ENCODE measurements at regions not wholly inside any gene's neighbourhood (a gene's known extent, or its start where the extent isn't known, plus 50 kb on each side); places are given as distances from the start of the nearest gene placed in this dataset.

- H3K36me3 Mint-ChIP-seq (ENCODE audit: unreplicated experiment) = no peaks in the 10 kb centered on the region
- no peak for TF ChIP-seq CTCF (IDR thresholded peaks at IDR 0.05; ENCODE audit: partially characterized antibody, unreplicated experiment)
- no peak overlapping the region for H3K4me3 Mint-ChIP-seq (ENCODE audit: unreplicated experiment)
- H3K4me1 Mint-ChIP-seq (ENCODE audit: low read depth, unreplicated experiment) = peaks cover 1% of the 10 kb centered on the region
- DNase-seq = no peak
- H3K27ac Mint-ChIP-seq (ENCODE audit: unreplicated experiment) = no peak overlapping the region
- H3K27me3 Mint-ChIP-seq (ENCODE audit: unreplicated experiment) = no peaks in the 10 kb centered on the region
- no peaks in the 10 kb centered on the region for H3K9me3 Mint-ChIP-seq (ENCODE audit: unreplicated experiment)
These were observed 119.7 kb downstream of the LYPLAL1 start for GRCh38 chr1:219293410-219293809.

- Mint-ChIP-seq H3K36me3 (ENCODE audit: unreplicated experiment) (no peaks in the 10 kb centered on the region), H3K27ac (ENCODE audit: unreplicated experiment) (no peak overlapping the region), H3K4me3 (ENCODE audit: unreplicated experiment) (no peak overlapping the region), H3K9me3 (ENCODE audit: unreplicated experiment) (no peaks in the 10 kb centered on the region), H3K27me3 (ENCODE audit: unreplicated experiment) (no peaks in the 10 kb centered on the region), H3K4me1 (ENCODE audit: low read depth, unreplicated experiment) (peaks cover 1% of the 10 kb centered on the region)
- no peak for DNase-seq
- TF ChIP-seq CTCF (IDR thresholded peaks at IDR 0.05; ENCODE audit: partially characterized antibody, unreplicated experiment) = no peak
These were observed 119.3 kb downstream of the LYPLAL1 start for GRCh38 chr1:219292999-219293398.

DNA sequence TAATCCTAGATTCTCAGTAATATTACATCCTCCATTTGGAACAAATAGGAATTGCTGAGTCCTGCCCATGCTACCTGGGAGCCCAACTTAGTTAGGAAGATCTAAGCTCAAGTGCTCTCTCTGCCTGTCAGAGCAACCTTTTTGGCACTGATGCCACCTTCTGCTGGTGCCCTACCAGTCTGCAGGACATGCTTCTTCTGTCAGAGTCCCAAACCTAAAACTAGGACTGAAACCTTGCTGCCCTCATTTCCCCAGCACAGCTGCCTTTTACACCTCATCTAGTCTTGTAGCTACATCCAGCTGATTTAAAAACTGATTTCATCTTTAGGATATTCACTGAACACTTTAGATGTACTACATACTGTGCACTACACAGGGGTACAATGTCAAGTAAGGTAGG is 118.7 kb downstream of the LYPLAL1 start:
- Mint-ChIP-seq H3K27me3 (ENCODE audit: unreplicated experiment) (no peaks in the 10 kb centered on the region), H3K9me3 (ENCODE audit: unreplicated experiment) (no peaks in the 10 kb centered on the region), H3K4me1 (ENCODE audit: low read depth, unreplicated experiment) (peaks cover 1% of the 10 kb centered on the region), H3K27ac (ENCODE audit: unreplicated experiment) (no peak overlapping the region), H3K4me3 (ENCODE audit: unreplicated experiment) (no peak overlapping the region), H3K36me3 (ENCODE audit: unreplicated experiment) (no peaks in the 10 kb centered on the region)
- no peak for DNase-seq
- TF ChIP-seq CTCF (IDR thresholded peaks at IDR 0.05; ENCODE audit: partially characterized antibody, unreplicated experiment) = no peak

DNA sequence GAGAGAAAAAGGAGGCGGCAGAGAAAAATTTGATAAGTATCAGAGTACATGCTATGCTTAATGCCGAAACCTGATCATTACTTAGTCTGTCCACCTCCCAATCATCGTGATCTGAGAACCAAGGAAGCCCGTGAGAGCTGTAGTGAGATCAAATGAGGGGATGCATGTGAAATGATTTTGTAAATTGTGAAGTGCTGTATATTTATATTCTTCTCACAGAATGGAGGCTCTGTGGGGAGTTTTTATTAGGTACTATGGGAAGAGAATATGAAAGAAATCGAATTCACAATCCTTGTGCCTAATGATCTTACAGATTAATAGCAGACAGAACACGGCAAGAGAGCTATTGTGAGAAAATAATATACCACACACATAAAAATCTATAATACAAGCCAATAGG is 115.5 kb downstream of the LYPLAL1 start:
- Mint-ChIP-seq H3K27ac (ENCODE audit: unreplicated experiment) (no peak overlapping the region), H3K4me3 (ENCODE audit: unreplicated experiment) (no peak overlapping the region), H3K27me3 (ENCODE audit: unreplicated experiment) (no peaks in the 10 kb centered on the region), H3K9me3 (ENCODE audit: unreplicated experiment) (no peaks in the 10 kb centered on the region), H3K4me1 (ENCODE audit: low read depth, unreplicated experiment) (peaks cover 1% of the 10 kb centered on the region), H3K36me3 (ENCODE audit: unreplicated experiment) (no peaks in the 10 kb centered on the region)
- DNase-seq = no peak
- TF ChIP-seq CTCF (IDR thresholded peaks at IDR 0.05; ENCODE audit: partially characterized antibody, unreplicated experiment) = no peak

DNA sequence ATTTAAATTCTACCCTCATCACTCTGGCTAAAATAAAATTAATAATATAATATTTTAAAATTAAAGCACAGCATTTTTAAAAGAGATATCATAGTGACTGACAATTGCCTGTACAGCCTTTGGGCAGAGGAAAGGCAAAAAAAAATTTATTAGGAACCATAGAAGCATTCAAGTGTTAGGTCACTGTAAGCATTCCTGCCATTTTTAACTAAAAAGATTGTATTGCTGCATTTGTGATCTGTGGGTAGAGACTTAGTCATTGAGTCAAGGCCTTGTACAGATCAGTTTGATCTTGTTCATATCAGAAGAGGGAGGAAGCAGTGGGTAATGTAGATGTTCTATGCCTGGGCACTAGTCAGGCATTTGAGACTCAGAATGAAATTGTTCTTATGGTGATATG is 109.9 kb downstream of the LYPLAL1 start:
- no peak overlapping the region for H3K4me3 Mint-ChIP-seq (ENCODE audit: unreplicated experiment)
- no peaks in the 10 kb centered on the region for H3K9me3 Mint-ChIP-seq (ENCODE audit: unreplicated experiment)
- TF ChIP-seq CTCF (IDR thresholded peaks at IDR 0.05; ENCODE audit: partially characterized antibody, unreplicated experiment) = no peak
- H3K27ac Mint-ChIP-seq (ENCODE audit: unreplicated experiment) = no peak overlapping the region
- H3K36me3 Mint-ChIP-seq (ENCODE audit: unreplicated experiment) = no peaks in the 10 kb centered on the region
- no peak for DNase-seq
- no peaks in the 10 kb centered on the region for H3K27me3 Mint-ChIP-seq (ENCODE audit: unreplicated experiment)
- H3K4me1 Mint-ChIP-seq (ENCODE audit: low read depth, unreplicated experiment) = peaks cover 5% of the 10 kb centered on the region

All from glutamatergic neuron (in vitro differentiated cells).